Endothelial cell of umbilical vein (primary cell): ENCODE measurements at regions not wholly inside any gene's neighbourhood (a gene's known extent, or its start where the extent isn't known, plus 50 kb on each side); places are given as distances from the start of the nearest gene placed in this dataset.

Source experiments
- BruUV-seq: library from RNA; stranded (reverse); fragments of 400-500 nt; replicated peaks from 2 replicates; lab custom pipeline; 2021; lab: Mats Ljungman, UMichigan
- CTCF ChIA-PET: fragments of 300-600, 350-600 bp; sonication (Branson Sonifier 250); formaldehyde crosslinking; loops from one replicate; lab custom pipeline; 2021; ENCODE audit warnings: antibody characterized with exemption, inconsistent platforms; lab: Charles Lee
- POLR2A ChIA-PET: fragments of 300-600, 350-600 bp; sonication (Branson Sonifier 250); formaldehyde crosslinking; loops from one replicate; lab custom pipeline; 2021; ENCODE audit warnings: antibody characterized with exemption, inconsistent platforms; lab: Charles Lee
- DNase-seq: peaks from one replicate; pipeline ENCODE4 v3.0.0-alpha.2; 2011; ENCODE audit warnings: low read depth, low spot score
- FAIRE-seq: peaks from 2 replicates; lab custom pipeline; 2011; peaks lifted over from hg19 to GRCh38; lab: Jason Lieb, UNC
- H2AFZ ChIP-seq: 2 replicates; pipeline ENCODE4 v1.6.0; 2012; ENCODE audit warnings: low read depth, low read length, control low read depth, inconsistent platforms
- H3K27ac ChIP-seq: 2 replicates; pipeline ENCODE4 v1.5.1; 2011; ENCODE audit warnings: low read depth, mild to moderate bottlenecking, control low read depth, low read length, moderate library complexity; ENCODE audit not compliant: insufficient read depth
- H3K27me3 ChIP-seq, 2 experiments: 2 replicates each; pipeline versions ENCODE4 v1.6.0 to v1.6.1; 2011; ENCODE audit warnings: low read length in 2 of 2, mixed read lengths in 1 of 2; ENCODE audit not compliant: control insufficient read depth in 2 of 2, insufficient read depth in 2 of 2
- H3K36me3 ChIP-seq, 2 experiments: 2 replicates in 1 of 2; 3 replicates in 1 of 2; pipeline ENCODE4 v1.5.1; 2011; ENCODE audit warnings: low read length in 2 of 2, mild to moderate bottlenecking in 1 of 2, moderate library complexity in 1 of 2; ENCODE audit not compliant: control insufficient read depth in 2 of 2, insufficient read depth in 2 of 2; ENCODE audit errors: extremely low read depth in 1 of 2
- H3K4me1 ChIP-seq: 3 replicates; pipeline ENCODE4 v1.5.1; 2011; ENCODE audit warnings: mild to moderate bottlenecking, low read length; ENCODE audit not compliant: control insufficient read depth, insufficient read depth; ENCODE audit errors: extremely low read depth
- H3K4me2 ChIP-seq: 2 replicates; pipeline ENCODE4 v1.6.1; 2011; ENCODE audit warnings: low read length, control low read depth, mixed read lengths; ENCODE audit not compliant: insufficient read depth
- H3K4me3 ChIP-seq, 3 experiments: fragments of 200-600 bp in 1 of 3; sonication (generic), shearing (Covaris generic) in 1 of 3; replicated peaks in 1 of 3; 2 replicates each; pipeline ENCODE4 v1.5.1; 2011 to 2016; ENCODE audit warnings: control low read depth in 3 of 3, low read length in 3 of 3, mild to moderate bottlenecking in 2 of 3, inconsistent platforms in 1 of 3, low read depth in 1 of 3, moderate library complexity in 1 of 3; ENCODE audit not compliant: insufficient read depth in 1 of 3
- H3K79me2 ChIP-seq: 2 replicates; pipeline ENCODE4 v1.6.0; 2012; ENCODE audit warnings: low read length, inconsistent platforms; ENCODE audit not compliant: control insufficient read depth, insufficient read depth
- H3K9ac ChIP-seq: replicated peaks from 2 replicates; pipeline ENCODE3; 2011; ENCODE audit warnings: low read length, control low read depth; ENCODE audit not compliant: insufficient read depth; ENCODE audit errors: extremely low read depth
- H3K9me1 ChIP-seq: replicated peaks from 3 replicates; pipeline ENCODE4 v1.6.0; 2011; ENCODE audit warnings: mild to moderate bottlenecking, low read length; ENCODE audit not compliant: control insufficient read depth, insufficient read depth; ENCODE audit errors: extremely low read depth
- H3K9me3 ChIP-seq: replicated peaks from 2 replicates; pipeline ENCODE4 v1.5.1; 2012; ENCODE audit warnings: low read length, inconsistent platforms; ENCODE audit not compliant: control insufficient read depth, insufficient read depth
- H4K20me1 ChIP-seq: replicated peaks from 2 replicates; pipeline ENCODE3; 2011; ENCODE audit warnings: mild to moderate bottlenecking, low read length; ENCODE audit not compliant: control insufficient read depth, insufficient read depth; ENCODE audit errors: extremely low read depth
- CTCF ChIP-seq, 2 donors: IDR thresholded peaks; 1 replicate in 1 of 2; 2 replicates in 1 of 2; pipeline ENCODE4 v1.5.1; 2011; ENCODE audit warnings: low read length in 2 of 2, mild to moderate bottlenecking in 2 of 2, moderate library complexity in 2 of 2, control low read depth in 1 of 2, inconsistent platforms in 1 of 2, low read depth in 1 of 2; ENCODE audit not compliant: insufficient read depth in 1 of 2; ENCODE audit errors: extremely low read depth in 1 of 2
- EZH2 ChIP-seq: IDR thresholded peaks from 2 replicates; pipeline ENCODE4 v1.6.1; 2012; ENCODE audit warnings: borderline replicate concordance, low read depth, mild to moderate bottlenecking, moderate library complexity, low read length, inconsistent platforms; ENCODE audit not compliant: severe bottlenecking
- FOS ChIP-seq: IDR thresholded peaks from 2 replicates; pipeline ENCODE4 v1.6.1; 2011; ENCODE audit warnings: mild to moderate bottlenecking, low read length, moderate library complexity, borderline replicate concordance; ENCODE audit not compliant: insufficient read depth
- GATA2 ChIP-seq: IDR thresholded peaks from 2 replicates; pipeline ENCODE4 v1.7.0; 2011; ENCODE audit warnings: low read depth, mild to moderate bottlenecking, moderate library complexity, mixed read lengths, low read length; ENCODE audit not compliant: insufficient read length, insufficient read depth
- JUN ChIP-seq: IDR thresholded peaks from 2 replicates; pipeline ENCODE4 v1.6.1; 2011; ENCODE audit warnings: borderline replicate concordance, low read depth; ENCODE audit not compliant: insufficient read length, insufficient read depth
- MAX ChIP-seq: IDR thresholded peaks from 2 replicates; pipeline ENCODE4 v1.6.1; 2011; ENCODE audit not compliant: insufficient read depth, insufficient read length
- MYC ChIP-seq: IDR thresholded peaks from one replicate; pipeline ENCODE4 v1.6.1; 2011; ENCODE audit warnings: mild to moderate bottlenecking, low read depth, low read length
- POLR2A ChIP-seq: IDR thresholded peaks from 2 replicates; pipeline ENCODE4 v1.6.1; 2012; ENCODE audit warnings: low read depth, mild to moderate bottlenecking, control low read depth, low read length
- POLR2AphosphoS5 ChIP-seq: IDR thresholded peaks from 2 replicates; pipeline ENCODE4 v1.6.1; 2012; ENCODE audit warnings: low read depth, mild to moderate bottlenecking, control low read depth, low read length, moderate library complexity; ENCODE audit not compliant: insufficient read depth
- dilution Hi-C: fragments of 300-500 bp; cut with MboI; formaldehyde crosslinking; loops from one replicate; pipeline ENCODE4 v1.15.0; 2019; ENCODE audit warnings: low sequenced_read_pairs; ENCODE audit not compliant: extremely low pct_ligation_motif_present
- intact Hi-C: fragments of 100-400 bp; cut with micrococcal nuclease; formaldehyde crosslinking; loops from one replicate; pipeline ENCODE4 v1.10.0; 2022

GRCh38 chr3:82015241-82015640 lies 253.8 kb upstream of the GBE1 start:
- DNase-seq (no peak), FAIRE-seq (no peak)
- Histone ChIP-seq H2AFZ (no peak overlapping the region), H3K79me2 (no peaks in the 10 kb centered on the region), H3K27me3 (no peaks in the 10 kb centered on the region), H3K4me3 (no peak overlapping the region), H3K9me3 (no peaks in the 10 kb centered on the region), H3K4me2 (no peak overlapping the region), H3K27ac (no peak overlapping the region), H3K4me1 (no peaks in the 10 kb centered on the region), H4K20me1 (no peaks in the 10 kb centered on the region), H3K9me1 (no peaks in the 10 kb centered on the region), H3K9ac (no peak overlapping the region), H3K36me3 (no peaks in the 10 kb centered on the region)
- BruUV-seq = no TSS peak
- intact Hi-C loops = no loop called here
- ChIA-PET POLR2A (no interaction called here), CTCF (interaction anchor here (1.8 kb wide), 1 partner anchor 10 kb away, joined by 4 read pairs; no protein-coding TSS in a partner anchor)
- dilution Hi-C loops = no loop called here
- TF ChIP-seq GATA2 (no peak), JUN (no peak), EZH2 (no peak), MAX (no peak), CTCF (IDR thresholded peaks at IDR 0.05; ENCODE audit: extremely low read depth in 1 of 2, insufficient read depth in 1 of 2, low read depth in 1 of 2, low read length in 2 of 2) (no peak), FOS (no peak), POLR2A (no peak), MYC (no peak), POLR2AphosphoS5 (no peak)
